ENCODE measurements at regions not wholly inside any gene's neighbourhood (a gene's known extent, or its start where the extent isn't known, plus 50 kb on each side); places are given as distances from the start of the nearest gene placed in this dataset.
"Not testable (repeated sequence)": the region's sequence is repeated elsewhere in the genome, so short reads cannot be mapped to it uniquely, and the experiment has no call there.

GRCh38 chr3:177461765-177462164, 264.5 kb upstream of the TBL1XR1 start:
- no peak for ATAC-seq
- TF ChIP-seq POU6F1 (CRISPR knock-in tag; IDR thresholded peaks at IDR 0.05; ENCODE audit: borderline replicate concordance, low read depth) (no peak), RARB (CRISPR knock-in tag; IDR thresholded peaks at IDR 0.05) (no peak), ZFP3 (CRISPR knock-in tag; IDR thresholded peaks at IDR 0.05) (no peak), TOX (CRISPR knock-in tag; IDR thresholded peaks at IDR 0.05; ENCODE audit: borderline replicate concordance) (no peak)

GRCh38 chr3:177463341-177463740, 266.1 kb upstream of the TBL1XR1 start:
- not testable (repeated sequence) for ATAC-seq

GRCh38 chr3:177463863-177464262, 266.6 kb upstream of the TBL1XR1 start:
- TF ChIP-seq CSDC2 (CRISPR knock-in tag; IDR thresholded peaks at IDR 0.05) (0 out of 2 replicates have a peak, but pooled peaks have one; percentile 11), ISL1 (CRISPR knock-in tag; IDR thresholded peaks at IDR 0.05) (0 out of 2 replicates have a peak, but pooled peaks have one; percentile 11), ZC3H10 (CRISPR knock-in tag; IDR thresholded peaks at IDR 0.05) (no peak), PATZ1 (CRISPR knock-in tag; IDR thresholded peaks at IDR 0.05; ENCODE audit: borderline replicate concordance) (no peak), PPARA (CRISPR knock-in tag; IDR thresholded peaks at IDR 0.05; ENCODE audit: borderline replicate concordance) (no peak)
- ATAC-seq: peak; percentile 88

GRCh38 chr3:177464392-177465256, 267.3 kb upstream of the TBL1XR1 start:
- no peak; the same call in 2 of the 3 replicates for ATAC-seq
- TF ChIP-seq ZFP30 (CRISPR knock-in tag; IDR thresholded peaks at IDR 0.05) (no peak), TOX (CRISPR knock-in tag; IDR thresholded peaks at IDR 0.05; ENCODE audit: borderline replicate concordance) (no peak)

- no peak for ATAC-seq
- no peak for TF ChIP-seq CSDC2 (CRISPR knock-in tag; IDR thresholded peaks at IDR 0.05)
- no peak for TF ChIP-seq POU6F1 (CRISPR knock-in tag; IDR thresholded peaks at IDR 0.05; ENCODE audit: borderline replicate concordance, low read depth)
- no peak for TF ChIP-seq ZC3H10 (CRISPR knock-in tag; IDR thresholded peaks at IDR 0.05)
- no peak for TF ChIP-seq ZNF8 (CRISPR knock-in tag; IDR thresholded peaks at IDR 0.05)
- no peak for TF ChIP-seq GLIS3 (CRISPR knock-in tag; IDR thresholded peaks at IDR 0.05)
- TF ChIP-seq OSR1 (CRISPR knock-in tag; IDR thresholded peaks at IDR 0.05): no peak
- no peak for TF ChIP-seq ZNF565 (CRISPR knock-in tag; conservative IDR thresholded peaks at IDR 0.05; ENCODE audit: low read depth)
- no peak for TF ChIP-seq RARB (CRISPR knock-in tag; IDR thresholded peaks at IDR 0.05)
- no peak for TF ChIP-seq ARNTL (CRISPR knock-in tag; IDR thresholded peaks at IDR 0.05; ENCODE audit: borderline replicate concordance, low read depth)
- no peak for TF ChIP-seq CSRNP3 (CRISPR knock-in tag; IDR thresholded peaks at IDR 0.05)
- TF ChIP-seq ISL1 (CRISPR knock-in tag; IDR thresholded peaks at IDR 0.05): no peak
- TF ChIP-seq TSHZ2 (CRISPR knock-in tag; IDR thresholded peaks at IDR 0.05): no peak
- TF ChIP-seq SNAI2 (CRISPR knock-in tag; IDR thresholded peaks at IDR 0.05): no peak
- no peak for TF ChIP-seq ZFP3 (CRISPR knock-in tag; IDR thresholded peaks at IDR 0.05)
- TF ChIP-seq ZFP30 (CRISPR knock-in tag; IDR thresholded peaks at IDR 0.05): no peak
- TF ChIP-seq PPARA (CRISPR knock-in tag; IDR thresholded peaks at IDR 0.05; ENCODE audit: borderline replicate concordance): no peak
- no peak for TF ChIP-seq ZNF70 (CRISPR knock-in tag; IDR thresholded peaks at IDR 0.05)
- TF ChIP-seq PATZ1 (CRISPR knock-in tag; IDR thresholded peaks at IDR 0.05; ENCODE audit: borderline replicate concordance): no peak
- no peak for TF ChIP-seq CREB5 (CRISPR knock-in tag; IDR thresholded peaks at IDR 0.05; ENCODE audit: low read depth)
Measured at GRCh38 chr3:177465257-177465642, 268.0 kb upstream of the TBL1XR1 start.

Data from SK-N-SH treated with all-trans-retinoic acid at 6 μM for 48 hours (cell line).